HG03442 (cell line): ENCODE measurements at regions not wholly inside any gene's neighbourhood (a gene's known extent, or its start where the extent isn't known, plus 50 kb on each side); places are given as distances from the start of the nearest gene placed in this dataset.

ENCODE experiments used
- ATAC-seq: cut with Tn5 transposase; IDR thresholded peaks from one replicate; pipeline ENCODE4 v1.9.1; 2021; ENCODE audit warnings: mild to moderate bottlenecking, moderate library complexity; ENCODE audit not compliant: unreplicated experiment

DNA sequence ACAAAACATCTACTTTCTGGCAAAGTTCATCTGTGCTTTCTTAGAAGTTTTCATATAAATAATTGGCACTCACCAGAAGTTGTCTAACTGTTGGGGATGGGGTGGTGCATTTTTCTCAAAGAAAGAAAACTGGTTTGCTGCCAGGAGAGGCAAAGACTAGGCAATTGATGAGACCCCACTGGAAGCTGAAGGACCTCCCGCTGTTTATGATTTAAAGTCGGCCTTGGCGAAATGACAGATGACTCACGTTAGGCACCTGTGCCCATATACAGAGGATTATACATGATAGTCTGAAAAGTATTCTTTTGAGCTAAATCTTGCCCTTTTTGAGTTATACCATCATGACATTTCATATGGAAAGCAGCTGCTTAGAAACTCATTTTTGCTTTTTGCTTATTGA lies 193.0 kb upstream of the ZFHX3 start:
- ATAC-seq: no peak

DNA sequence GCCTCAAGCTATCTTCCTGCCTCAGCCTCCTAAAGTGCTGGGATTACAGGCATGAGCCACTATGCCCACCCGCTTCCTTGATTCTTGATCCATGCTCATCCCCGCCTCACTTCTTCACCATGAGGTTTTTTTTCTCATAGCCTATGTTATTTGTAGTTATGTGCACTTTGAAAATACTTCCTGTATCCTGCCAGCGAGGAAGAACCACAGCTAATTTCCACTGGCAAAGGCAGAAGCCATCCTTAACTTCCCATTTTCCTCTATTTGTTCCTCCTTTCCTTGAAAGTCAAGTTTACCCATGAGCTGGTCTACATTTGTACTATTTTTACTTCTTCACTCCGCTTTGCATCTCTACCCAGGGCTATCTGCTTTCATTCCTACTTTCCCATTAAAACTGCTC lies 189.7 kb upstream of the ZFHX3 start:
- no peak for ATAC-seq

DNA sequence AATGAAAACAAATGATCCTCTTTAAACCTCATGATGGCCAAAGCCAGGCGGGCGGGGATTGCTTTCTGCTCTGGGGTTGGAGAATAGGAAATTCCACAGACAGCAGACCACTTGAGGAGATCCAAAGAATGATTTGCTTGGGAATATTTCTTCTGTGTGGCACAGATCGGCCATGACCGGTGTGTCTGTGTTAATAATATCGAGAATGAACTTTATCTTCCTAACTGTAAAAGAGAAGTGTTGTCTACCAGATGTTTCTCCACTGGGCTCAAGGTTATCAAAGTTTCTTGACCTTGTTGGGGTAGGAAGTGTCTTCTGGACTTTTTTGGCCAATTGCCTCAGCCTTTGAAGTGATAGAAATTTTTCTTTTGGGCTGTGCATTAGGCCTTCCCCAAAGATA lies 186.6 kb upstream of the ZFHX3 start:
- ATAC-seq: no peak

DNA sequence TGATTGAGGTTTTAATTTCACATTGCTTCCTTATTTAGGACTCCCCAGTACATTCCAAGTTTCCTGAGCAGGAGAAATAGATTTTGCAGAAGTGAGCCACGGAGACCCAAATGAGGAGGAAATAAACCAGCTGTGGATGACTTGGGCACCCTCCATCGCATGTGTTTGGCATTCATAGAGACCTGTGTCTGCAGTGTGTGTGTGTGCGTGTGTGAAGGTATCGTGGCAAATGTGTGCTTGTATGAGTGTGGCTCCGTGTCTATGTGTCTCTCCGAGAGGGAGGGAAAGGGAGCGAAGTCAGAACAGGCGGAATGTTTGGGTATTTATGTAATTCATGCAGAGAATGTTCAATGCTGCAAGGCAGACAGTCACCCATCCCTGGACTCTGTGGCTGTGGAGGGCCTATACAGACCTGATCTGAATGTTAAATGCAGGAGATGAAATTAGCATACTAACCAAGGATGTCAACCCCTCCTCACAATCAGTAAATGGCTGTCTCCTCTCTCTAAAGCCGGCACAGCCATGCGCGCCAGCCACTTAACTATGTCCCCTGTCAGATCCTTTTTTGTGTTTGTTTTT lies 186.0 kb upstream of the ZFHX3 start:
- ATAC-seq: no peak

DNA sequence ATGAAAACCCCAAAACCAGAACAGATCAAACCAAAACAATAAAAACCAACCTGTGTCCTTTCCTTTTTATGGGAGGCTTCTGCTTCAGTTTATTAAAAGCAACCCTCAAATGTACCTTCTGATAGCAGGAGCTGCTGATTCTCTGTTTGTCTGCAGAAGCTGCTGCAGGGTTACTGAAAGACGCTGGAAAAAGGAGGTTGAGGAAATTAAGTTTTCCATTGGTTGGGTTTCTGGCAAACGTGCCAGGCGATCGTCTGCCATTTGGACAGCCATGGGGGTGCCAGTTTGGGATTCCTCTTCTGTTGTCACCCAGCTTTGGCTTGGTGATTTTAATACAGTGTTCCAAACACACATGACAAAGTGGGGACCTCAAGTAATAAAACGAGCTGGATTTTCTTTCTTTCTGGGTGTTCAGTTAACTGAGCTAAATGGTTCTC lies 185.4 kb upstream of the ZFHX3 start:
- no peak for ATAC-seq

DNA sequence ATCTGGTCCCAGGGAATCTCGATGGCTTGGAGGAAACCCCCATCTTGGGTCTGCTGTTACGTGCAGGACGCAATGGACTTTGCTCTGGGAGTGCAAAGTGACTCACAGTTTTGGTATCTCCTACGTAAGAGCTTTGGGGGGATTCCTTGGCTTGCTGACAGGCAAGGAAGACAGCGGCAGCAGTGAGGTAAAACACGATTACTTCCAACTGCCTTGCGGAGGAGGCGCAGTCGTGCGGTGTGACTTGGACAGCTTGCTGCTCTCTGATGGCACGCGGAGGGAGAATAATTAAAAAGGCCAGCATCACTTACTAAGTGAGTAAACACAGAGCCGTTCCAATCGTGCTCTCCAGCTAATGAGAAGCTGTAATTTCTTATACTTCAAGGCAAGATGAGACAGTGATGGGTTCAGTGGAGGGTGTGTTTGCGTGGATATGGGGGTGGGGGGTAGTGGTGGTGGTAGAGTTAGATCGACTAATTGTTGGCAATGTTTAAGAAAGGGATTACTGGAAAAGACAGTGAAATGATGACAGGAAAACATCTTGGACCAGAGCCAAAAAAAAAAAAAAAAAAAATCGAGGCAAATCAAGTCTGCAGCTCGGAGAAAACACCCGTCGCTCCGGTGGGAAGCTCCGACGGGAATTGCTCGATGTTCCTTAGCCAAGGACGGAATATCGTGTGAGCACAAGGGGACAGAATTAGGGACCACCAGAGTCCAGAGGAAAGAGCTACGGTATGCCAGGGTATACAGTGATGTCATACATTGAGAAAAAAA lies 184.8 kb upstream of the ZFHX3 start:
- ATAC-seq: no peak

DNA sequence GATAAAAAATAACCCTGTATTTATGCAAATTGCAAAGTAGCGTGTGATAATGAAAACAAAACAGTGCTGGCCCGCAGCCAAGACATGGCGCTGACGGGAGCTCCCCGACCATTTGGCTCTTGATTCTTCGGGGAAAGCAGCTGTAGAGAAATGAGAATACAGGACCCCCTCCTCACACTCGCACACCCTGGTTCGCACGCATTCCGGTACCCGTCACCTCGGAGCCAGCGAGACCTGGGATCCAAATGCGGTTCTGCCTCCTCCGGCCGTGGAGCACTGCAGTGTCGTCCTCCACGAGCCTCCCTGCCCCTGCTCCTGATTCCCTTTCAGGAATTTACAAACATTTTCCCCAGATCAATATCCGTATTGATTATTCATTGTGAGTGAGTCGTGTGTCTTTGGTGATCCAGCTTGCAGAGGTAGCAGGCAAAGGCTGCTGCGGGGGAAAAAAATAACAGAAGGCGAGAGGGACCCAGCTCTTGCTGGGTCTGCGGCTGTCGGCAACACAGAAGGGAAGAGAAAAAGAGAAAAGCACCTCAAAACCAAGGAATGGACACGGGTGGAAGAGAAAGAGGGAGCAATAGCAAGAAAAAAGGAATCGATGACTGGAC lies 184.1 kb upstream of the ZFHX3 start:
- no peak for ATAC-seq

DNA sequence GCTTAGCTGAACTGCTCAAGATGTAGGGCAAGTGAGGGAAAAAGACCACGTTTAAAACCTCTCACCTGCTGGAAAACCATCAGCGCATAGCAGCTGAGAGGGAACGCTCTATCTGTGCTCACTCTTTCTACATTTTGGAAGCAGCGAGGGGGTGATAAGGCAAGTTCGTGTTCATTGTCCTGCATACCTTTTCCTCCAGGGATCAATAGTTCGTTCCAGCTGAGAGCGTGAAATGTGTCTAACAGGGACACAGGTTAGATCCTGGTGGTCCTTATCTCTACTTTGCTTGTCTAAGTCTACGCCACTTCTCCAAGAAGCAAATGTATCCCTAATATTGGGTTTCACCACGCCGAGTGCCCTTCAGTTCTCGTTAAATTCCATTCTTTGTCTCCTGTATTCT lies 183.5 kb upstream of the ZFHX3 start:
- ATAC-seq: no peak

DNA sequence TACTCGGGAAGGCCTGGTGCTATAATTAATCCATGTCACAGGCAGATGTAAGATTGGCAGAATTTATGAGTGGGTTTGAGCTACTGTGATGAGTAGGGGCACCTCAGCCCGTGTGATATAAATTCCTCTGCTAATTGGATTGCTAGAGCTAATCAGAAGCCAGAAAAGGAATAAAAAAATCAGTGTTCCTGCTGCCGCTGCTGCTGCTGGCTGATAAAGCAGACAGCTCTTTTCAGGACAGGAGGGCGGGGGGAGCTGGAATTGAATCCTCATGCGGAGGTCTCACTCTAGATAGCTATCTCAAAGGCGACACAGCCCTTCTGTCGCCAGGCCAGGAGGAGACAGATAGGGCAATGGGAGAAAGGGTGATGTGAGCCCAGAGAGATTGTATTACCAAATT lies 182.7 kb upstream of the ZFHX3 start:
- no peak for ATAC-seq

DNA sequence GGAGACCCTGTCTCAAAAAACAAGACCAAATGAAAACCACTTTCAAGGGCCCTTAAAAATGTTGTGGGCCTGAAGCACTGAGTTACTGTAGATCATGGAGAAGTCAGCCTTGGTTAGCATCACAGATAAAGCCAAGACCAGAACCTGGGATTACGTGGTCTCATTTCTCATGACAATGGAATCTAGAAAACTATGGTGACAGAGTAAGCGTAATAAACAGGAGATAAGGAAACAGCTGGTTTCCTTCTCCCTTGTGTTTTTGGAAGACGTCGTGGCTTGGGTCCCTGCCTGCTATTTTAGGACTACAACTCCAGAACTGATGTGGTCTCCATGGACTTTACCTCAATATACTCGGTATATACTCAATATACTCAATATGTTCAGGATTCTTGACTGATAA lies 180.7 kb upstream of the ZFHX3 start:
- no peak for ATAC-seq

DNA sequence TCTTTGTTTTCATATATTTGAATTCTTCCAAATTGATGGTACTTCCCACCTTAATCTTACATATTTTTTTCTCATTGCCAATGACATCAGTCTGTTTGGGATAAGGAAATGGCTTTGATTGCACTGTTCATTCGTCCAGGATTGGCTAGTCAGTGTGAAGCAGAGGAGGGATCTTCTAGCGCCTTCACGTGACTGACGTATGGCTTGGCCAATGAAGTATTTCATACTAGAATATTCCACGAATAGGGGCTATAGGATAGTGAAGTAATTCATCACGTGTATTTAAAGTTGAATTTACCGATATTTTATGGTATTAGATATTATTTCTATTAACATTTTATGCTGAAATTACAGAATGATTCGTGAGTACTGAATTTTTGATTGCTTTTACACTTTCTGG lies 178.7 kb upstream of the ZFHX3 start:
- ATAC-seq: no peak

DNA sequence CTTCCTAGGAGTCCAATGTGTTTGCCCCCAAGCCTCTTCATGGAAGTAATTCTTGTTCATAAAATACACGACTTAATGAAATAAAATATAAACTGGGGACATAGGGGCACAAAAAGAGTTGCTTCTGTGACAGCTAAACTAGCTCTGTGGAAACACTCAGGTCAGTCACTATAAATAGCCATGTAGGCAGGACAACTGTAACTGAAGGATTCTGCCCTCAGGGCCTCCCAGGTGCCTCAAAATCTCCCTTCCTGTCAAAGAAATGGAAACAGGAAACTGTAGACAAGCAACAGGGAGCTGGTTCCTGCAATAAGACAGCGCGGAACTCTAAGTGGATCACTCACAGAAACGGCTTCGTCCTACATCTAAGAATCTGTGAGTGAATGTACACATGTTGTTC lies 178.1 kb upstream of the ZFHX3 start:
- no peak for ATAC-seq

DNA sequence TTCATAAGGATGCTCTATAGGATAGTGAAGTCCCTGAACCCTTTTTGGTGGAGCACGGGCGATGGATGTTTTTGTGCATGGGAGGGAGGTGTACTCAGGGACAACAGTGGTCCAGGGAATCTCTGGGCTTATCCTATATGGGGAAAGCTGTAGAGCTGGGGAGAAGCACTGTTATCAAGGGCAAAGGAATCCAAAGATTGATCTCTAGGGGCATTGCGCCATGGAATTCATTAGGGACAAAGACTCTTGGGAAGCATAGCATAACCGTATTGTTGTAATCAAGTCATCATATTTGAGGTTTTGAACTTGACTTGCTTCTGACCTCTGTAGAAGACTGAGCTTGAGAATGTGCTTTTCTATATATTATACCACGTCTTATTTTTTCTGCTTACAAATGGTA lies 172.9 kb upstream of the ZFHX3 start:
- no peak for ATAC-seq

DNA sequence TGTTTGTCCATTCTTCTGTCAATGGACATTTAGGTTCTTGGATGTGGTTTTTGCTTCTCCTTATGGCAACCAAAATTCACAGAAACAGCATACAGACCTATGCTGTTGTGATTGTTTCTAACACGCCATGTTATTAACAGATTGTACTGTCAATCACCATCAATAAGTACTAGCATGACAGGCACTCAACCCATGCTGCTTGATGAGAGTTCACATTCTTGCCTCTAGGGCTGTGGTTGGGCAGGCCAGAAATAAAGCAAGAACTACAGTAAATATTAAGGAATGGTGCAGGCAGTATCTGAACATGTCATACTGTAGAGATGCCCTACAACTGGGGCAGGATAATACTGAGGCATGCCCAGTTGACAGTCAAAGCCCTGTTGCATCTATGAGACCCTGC lies 171.2 kb upstream of the ZFHX3 start:
- ATAC-seq: no peak

DNA sequence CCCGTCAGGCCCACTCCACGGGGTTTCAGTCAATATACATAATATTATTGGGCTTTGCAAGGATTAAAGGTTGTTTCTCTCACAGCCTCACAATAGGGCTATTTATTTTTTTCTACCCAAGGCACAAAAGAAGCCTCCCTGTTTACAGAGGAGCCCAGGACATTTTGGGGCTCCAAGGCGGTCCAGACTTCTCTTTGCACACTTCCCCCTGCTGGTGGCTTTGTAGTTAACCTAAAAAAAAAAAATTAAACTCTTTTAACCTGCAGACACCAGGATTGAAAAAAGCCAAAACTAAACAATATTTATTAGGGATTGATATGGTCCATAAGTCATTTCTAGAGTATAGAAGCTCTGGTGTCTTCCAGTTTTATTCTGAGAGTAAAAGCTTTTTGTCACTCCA lies 169.7 kb upstream of the ZFHX3 start:
- ATAC-seq: no peak

DNA sequence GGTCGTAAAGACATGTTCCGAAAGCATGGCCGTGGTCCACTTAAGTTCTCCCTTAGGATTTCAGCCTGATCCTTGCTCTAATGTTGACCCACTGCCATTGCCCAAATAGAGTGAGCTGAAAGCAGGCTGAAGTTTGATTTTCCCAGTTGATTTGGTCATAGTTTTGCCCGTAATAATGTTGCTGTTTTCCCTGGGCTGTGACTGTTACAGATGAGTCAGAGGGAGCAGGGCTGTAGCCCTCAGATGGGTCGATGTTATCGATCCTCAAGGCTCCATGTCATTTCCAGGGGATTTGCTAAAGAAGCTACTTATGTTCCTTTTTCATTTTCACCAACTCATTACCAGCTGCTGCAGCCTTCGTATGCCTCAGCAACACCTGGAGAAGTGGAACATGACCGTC lies 169.0 kb upstream of the ZFHX3 start:
- no peak for ATAC-seq

DNA sequence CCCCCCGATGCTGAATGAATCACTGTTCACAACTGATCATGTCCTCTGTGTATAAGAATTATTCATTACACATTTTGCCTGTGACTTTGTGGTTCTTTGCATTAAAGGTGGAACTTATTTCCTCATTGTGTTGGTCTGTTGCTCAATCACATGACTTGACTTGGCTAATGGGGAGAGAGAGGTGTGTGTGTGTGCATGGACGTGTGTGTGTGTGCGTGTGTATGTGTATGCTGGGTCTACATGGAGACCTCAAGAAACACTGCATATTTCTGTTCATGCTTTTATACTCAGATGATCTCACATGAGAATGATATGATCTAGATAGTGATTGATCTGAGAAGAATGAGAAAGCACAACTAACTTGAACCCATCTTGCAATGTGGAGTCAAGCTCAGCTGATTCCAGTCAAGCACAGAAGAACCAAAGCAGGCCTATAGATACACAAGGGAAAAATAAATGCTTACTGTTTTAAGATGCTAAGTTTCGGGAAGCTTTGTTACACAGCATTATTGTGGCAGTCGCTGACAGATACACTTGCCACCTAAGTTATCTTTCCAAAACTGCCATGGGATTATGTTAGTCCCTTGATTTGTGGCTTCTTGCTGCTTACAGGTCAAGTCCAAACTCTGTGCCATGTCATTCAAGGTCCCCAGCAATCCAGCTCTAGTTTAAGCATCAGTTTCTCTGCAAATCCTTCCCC lies 167.9 kb upstream of the ZFHX3 start:
- ATAC-seq: no peak

DNA sequence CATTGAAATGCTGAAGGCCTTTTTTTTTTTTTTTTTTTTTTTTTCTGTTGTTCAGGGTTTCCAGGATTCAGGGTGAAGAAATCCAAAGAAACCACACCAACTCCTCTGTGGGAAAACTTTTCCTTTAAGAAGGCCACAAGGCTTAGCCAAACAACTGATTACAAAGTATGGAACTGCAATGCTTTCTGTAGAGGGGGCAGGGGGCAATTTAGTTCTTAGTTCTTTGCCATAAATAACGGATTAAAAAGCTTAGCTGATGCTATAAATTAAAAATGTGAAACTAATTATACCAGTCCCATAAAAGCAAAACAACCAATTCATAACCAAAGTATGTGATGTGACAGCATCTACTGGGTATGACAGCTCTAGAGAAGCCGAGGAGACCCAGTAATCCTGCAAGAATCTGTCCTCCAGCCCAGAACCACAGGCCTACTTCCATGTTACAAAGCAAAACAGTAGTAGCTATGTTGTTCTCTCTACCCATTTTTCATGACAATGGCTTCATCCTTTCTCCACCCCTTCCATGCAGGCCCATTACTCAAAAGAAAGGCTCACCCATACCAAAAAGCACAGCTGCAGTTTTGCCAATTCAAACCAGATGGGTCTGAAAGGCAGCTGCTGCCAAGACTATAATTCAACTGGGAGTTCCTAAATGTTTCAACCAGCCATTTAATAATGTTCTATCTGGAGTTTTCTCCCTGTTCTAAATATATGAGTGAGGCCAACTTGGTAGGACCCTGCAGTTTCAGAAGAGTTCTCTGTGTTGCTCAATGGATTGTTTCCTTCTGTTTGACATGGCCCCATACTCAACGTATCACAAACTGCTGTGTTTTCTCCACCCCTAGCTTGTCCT lies 167.1 kb upstream of the ZFHX3 start:
- no peak for ATAC-seq

DNA sequence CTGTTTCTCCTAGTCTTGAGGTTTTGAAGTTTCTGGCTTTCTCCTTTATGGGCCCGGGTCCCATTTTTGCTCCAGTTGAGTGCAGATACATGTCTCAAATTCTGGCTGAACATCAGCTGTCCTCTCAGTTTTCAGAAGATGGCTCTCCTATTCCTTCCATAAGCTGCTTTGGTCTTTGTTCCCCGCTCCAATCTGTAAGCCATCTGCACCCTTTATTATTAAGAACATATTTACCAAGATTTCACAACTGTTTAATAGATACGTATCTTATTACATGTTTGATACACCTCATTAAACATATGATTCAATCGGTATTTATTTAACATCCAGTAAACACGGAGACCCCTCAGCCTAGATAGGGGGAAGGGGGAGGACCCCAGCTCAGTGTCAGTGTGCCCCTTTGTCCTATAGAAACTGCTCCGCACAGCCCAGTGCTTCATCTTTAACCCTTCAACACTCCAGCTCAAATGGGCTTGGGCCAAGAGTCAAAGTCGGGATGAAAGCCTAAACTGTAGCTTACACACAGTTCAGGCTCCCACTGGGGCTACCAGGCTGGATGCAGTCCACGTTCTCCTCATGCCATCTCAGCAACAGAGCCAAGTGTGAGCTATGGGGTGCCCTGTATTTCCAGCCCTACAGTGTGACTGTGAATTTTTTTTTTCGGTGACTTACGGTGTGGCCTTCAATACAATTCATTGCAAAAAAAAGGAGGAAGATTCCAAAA lies 166.0 kb upstream of the ZFHX3 start:
- no peak for ATAC-seq

DNA sequence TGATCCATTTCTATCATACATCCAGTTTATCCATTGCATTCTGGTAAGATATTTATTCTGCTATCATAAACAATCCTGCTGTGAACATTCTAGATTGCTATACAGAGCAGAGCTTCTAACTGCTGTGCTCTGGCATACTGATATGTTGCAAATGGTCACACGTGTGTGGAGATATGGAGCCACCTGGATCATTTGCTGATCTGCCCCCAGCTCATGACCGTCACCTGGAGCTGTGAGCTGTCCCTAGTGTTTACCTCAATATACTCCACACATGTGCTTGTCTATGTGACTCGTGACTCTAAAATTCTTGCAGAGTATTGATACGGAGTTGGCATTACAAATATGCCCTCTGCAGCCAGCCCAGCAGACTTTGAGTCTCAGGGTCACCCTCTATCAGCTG lies 164.5 kb upstream of the ZFHX3 start:
- no peak for ATAC-seq
